ENCODE measurements at regions not wholly inside any gene's neighbourhood (a gene's known extent, or its start where the extent isn't known, plus 50 kb on each side); places are given as distances from the start of the nearest gene placed in this dataset.

- no peak for DNase-seq (ENCODE audit: extremely low read depth, low read depth)
Observed at GRCh38 chr9:95627802-95628201, 111.0 kb upstream of the PTCH1 start.

DNA sequence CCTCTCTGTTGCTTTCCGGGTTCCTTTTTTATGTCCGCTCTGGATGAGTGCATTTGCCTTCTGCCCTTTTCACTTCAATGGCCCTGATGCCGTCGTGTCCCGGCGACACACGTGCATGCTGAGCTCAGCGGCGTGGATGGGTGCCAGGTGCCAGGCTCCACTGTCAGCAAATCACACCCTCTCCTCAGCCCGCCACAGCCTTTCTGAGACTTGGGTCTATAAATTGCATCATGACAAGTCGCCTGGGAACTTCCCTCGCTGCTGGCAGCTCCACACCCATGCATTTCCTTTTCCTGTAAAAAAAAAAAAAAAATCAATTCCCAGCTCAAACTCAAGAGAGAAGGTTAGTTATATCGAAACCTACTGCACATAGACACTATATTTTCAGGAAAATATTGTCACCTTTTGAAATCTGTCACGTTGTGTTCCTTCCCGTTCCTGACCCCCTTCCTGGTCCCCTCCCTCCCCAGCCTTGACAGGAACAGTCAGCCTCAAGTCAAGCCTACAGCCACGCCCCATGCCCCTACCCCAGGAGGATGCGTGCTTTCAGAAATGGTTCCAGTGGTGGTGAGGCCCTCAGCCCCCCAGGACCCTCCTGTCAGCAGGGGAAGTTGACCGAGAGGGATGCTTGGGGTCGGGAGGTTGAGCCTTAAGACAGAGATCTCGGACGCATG lies 110.3 kb upstream of the PTCH1 start:
- no peak for DNase-seq (ENCODE audit: extremely low read depth, low read depth)

GRCh38 chr9:95626341-95626740 lies 109.6 kb upstream of the PTCH1 start:
- DNase-seq (ENCODE audit: extremely low read depth, low read depth): no peak

DNA sequence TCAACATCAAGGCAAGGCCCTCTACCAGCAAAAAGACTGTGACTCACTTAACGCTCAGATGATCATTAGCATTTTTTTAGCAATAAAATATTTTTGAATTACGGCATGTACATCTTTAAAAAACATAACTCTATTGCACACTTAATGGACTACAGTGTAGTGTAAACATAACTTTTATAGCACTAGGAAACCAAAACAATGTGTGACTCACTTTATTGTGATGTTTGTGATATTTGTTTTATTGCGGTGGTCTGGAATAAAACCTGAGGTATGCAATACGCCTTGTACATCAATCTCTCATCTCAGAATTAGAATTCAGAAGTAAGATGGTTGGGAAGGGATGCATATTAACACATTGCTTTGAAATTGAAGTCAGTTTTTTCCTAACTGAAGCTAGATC lies 106.9 kb upstream of the PTCH1 start:
- no peak for DNase-seq (ENCODE audit: extremely low read depth, low read depth)

DNA sequence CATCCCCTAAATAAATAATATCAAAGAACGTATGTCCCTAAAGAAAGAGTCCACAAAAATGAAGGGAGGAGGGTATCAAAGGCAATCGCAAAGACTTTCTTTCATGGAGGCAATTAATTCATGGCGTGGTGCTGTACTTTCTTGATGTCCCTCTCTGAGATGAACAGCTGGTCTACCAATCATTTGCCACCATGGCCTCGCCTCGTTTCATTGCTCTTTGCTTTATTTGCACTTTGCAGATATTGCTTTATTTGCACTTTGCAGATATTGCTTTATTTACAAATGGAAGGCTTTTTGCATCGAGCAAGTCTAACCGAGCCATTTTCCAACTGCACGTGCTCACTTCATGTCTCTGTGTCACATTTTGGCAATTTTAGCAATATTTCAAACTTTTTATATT lies 104.0 kb upstream of the PTCH1 start:
- DNase-seq (ENCODE audit: extremely low read depth, low read depth): no peak

DNA sequence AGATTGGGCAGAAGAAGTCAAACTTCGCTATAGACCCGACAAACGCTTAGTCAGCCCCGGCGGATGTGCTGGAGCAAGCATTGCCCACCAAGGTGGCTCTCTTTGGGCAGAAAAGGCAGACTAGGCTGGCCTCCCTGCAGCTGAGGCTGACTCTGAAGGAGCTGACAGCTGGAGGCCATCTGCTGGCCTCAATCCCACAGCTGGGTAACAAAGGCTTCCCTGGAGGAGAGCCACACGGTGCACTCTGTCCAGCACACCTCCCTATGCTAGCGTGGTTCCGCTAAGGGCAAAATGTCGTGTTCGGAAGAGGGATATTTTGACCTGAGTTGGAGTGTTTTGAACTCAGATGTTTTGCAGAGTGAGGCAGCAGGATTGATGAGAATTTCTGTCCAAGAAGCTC lies 103.5 kb upstream of the PTCH1 start:
- DNase-seq (ENCODE audit: extremely low read depth, low read depth): no peak

DNA sequence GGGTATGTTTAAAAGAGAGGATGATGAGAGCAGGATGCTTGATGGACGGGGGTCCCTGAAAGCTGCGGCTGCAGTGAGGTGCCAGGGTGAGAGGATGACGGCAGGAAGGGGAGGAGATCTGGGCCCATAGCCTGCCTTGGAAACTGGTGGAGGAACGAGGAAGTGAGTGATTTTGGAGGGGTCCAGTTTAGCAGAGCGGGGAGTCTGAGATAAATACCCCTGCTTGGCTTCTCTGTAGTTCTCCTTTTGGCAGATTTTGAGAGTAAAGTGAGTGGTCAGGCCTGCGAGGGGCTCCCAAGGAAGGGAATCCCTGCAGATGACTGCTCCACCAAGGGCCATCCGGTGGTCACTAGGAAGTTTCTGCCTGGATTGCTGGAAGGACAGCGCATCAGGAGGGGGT lies 98.5 kb upstream of the PTCH1 start:
- DNase-seq (ENCODE audit: extremely low read depth, low read depth): no peak

DNA sequence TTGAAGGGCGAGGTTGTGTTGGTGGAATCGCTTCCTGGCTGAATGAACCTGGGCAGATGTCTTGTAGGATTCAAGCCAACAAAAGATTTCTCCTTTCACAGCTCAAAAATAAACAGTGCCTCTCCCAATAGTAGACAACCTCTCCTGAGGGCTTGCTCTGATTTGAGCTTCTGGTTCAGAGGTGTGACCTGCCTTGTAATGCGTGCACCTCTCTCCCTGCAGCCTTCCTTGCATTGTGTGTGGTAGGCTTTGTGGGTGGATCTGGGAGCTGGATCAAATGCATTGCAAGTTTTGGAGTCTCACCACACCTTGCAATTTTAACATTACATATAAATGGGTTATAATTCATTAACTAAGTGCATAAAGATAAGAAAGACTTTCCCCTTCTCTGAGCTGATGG lies 96.9 kb upstream of the PTCH1 start:
- DNase-seq (ENCODE audit: extremely low read depth, low read depth): no peak

- DNase-seq (ENCODE audit: extremely low read depth, low read depth): no peak
Observed at GRCh38 chr9:95611354-95611753, 94.6 kb upstream of the PTCH1 start.

- no peak for DNase-seq (ENCODE audit: extremely low read depth, low read depth)
Observed at GRCh38 chr9:95610006-95610785, 93.4 kb upstream of the PTCH1 start.

DNA sequence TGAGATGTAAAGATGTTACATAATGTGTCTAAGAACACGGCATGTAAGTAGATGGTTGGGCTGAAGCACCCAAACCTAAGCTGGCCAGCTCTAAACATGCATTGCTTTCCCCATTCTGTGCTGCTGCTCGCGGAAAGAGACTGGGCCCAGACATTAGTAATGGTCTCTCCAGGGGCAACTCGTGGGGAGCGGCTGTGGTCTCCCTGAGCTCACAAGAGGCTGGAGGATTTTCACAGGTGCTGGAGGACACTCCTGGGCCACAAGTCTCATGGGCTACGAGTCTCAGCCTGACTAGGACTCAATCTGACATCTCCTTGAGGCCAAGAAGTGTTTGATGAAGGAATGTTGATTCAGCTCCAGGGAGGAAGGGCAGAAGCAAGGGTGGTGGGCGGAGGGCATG lies 92.7 kb upstream of the PTCH1 start:
- no peak for DNase-seq (ENCODE audit: extremely low read depth, low read depth)

- no peak for DNase-seq (ENCODE audit: extremely low read depth, low read depth)
Observed at GRCh38 chr9:95608341-95608740, 91.6 kb upstream of the PTCH1 start.

DNA sequence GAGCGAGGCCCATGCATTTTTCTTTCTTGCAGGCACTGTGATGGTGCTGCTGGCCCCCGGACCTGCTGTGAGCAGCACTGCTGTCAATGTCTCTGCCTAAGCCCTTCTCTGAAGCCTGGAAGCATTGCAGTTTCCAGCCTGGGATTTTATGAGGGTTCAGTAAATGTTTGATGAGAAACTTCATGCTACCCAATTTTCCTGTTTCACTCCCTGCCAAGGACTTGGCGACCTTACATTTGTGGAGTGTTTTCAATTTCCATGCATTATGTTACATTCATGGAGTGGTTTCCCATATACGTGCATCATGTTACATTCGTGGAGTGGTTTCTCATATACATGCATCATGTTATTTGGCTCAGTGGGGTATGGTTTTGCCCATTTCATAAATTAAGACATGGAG lies 90.7 kb upstream of the PTCH1 start:
- no peak for DNase-seq (ENCODE audit: extremely low read depth, low read depth)

DNA sequence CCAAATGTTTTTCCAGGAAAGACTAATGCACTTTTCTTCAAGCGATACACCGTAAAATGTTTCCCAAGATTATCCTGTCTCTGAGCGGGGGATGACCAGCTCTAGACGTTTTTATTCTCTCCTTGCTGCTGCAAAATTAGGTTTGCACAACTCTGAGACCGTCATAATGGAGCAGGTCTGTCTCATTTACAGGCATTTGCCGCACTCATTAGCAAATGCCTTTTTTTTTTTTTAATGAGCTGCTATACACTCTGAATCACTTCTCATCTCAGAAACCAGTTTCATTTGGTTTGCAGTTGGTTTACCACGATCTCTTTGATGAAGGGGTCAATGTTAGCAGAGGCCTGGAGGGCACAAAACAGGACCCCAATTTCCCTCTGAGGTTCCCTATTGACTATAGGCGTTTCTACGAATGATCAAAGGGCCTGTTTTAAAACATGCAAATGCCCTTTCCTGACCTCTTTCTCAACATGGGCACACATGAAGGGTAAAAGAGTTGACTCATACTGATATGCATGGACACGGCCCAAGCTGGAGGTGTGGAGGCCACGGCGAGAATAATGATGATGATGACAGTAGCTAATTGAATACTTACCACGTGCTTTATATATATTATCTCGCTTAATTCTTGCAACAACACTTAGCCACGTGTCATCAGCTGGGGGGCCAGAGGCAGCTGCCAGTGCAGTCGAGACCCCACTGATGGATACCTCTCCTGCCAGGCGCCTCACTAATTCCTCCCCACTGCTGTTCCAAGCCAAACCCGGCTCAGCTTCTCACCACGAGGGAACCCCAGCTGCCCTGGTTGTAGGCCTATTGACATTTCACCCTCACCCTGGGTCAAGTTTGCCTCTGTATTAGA lies 89.9 kb upstream of the PTCH1 start:
- DNase-seq (ENCODE audit: extremely low read depth, low read depth): no peak

DNA sequence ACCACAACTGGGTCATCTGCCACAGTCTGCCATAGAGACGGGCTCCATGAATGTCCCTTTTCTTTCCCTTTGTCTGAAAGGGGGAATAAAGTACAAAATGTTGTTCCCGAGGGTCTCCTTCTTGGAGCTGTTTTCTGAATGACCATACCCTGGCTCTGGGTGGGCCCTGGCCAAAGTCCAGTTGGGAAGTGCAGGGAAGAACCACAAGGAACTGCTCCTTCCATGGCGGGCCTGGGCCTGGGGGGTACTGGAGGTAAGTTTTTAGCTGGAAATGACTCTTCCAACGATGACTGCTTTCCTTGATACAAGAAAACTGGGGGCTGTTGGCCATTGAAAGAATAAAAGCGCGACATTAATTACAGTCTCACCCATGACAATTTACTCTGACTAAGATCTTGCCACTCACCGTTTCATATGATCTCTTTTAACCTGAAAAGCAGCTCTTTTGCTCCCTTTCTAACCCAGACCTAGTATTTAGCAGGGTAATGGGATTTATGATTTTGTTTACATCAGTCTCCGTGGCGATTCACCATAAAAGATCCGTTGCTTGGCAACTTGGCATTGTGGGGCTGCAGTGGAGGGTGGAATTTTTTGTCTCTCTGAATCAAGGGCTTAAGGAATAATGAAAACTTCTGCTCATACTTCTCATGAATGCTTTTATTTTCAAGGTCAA lies 89.2 kb upstream of the PTCH1 start:
- no peak for DNase-seq (ENCODE audit: extremely low read depth, low read depth)

DNA sequence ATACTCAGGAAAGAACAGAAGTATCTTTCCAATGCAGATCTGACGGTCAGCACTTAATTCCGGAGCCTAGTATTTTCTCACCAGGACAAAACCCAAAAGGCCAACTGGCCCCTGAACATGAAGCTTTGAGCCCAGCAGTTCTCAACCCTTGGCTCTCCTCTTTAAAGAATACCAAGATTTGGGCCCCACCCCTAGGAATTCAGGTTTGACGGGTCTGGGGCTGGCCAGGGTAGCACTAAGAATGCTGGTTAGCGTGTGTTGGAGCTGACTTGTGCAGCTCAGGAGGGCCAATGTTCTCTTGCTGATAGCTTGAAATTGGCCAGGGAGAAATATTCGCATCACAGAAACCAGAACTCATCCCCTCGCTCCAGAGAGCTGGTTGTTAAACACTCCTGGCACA lies 88.3 kb upstream of the PTCH1 start:
- DNase-seq (ENCODE audit: extremely low read depth, low read depth): no peak

DNA sequence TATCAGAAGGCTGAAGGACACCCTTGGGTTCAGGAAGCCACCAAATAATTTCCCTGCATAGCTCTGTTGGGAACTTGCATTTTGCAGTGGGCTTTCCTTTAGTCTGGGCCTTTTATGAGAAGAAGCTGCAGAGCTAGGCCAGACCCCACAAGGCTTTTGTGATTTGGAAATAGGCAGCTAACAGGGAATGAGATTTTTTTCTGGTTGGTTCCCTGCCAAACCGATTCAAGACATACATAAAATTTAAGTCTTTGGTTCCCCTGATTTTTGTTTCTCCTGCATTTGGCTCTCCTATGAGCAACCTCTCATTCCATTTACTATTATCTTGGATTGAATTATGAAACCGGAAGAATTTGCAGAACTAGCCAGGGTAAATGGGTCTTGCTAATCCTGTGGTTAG lies 81.5 kb upstream of the PTCH1 start:
- DNase-seq (ENCODE audit: extremely low read depth, low read depth): no peak

DNA sequence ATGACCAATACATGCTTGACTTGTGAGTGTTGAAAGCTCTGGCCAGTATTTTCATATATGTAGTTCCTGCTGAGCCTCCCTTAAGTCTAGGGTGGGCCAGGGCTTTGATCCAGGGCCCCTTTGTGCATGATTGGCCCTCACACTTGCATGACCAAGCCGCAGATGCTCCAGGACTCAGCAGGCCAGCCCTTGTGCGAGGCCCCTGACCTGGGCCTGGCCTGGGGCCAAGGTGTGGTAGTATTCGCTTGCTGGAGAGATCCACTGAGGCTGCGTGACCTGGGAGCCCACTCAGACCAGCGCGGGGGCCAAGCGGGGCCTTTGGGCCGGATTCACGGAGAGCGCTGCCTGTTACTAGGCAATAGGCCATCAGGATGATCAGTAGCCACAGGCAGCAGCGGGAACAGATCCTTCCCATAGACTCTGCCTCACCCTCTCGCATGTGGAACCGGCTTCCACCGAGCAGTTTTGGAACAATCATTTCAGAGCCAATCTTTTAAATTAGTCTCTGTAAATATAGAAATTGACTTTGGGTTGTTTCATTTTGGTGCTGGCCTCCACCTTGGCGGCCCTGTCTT lies 79.0 kb upstream of the PTCH1 start:
- DNase-seq (ENCODE audit: extremely low read depth, low read depth): no peak

DNA sequence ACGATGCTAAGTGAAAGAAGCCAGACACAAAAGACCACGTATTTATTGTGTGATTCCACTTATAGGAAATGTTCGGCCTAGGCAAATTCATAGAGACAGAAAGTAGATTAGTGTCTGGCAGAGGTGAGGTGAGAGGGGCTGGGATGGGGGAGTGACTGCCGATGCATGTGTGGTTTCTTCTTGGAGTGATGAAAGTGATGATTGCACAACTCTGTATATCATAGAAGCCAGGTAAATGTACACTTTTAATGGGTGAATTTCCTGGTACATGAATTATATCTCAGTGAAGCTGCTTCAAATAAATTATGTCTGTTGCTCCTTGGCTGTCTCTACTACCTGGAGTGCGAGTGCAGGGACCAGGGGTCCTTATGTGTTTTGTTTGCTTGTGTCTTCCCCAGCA lies 76.2 kb upstream of the PTCH1 start:
- no peak for DNase-seq (ENCODE audit: extremely low read depth, low read depth)

- DNase-seq (ENCODE audit: extremely low read depth, low read depth): no peak
Observed at GRCh38 chr9:95588724-95589588, 72.2 kb upstream of the PTCH1 start.

Data from NCI-H460 (cell line).